NCI-H2029 treated with DMSO at 0.1 percent for 48 hours (cell line): ENCODE measurements at regions not wholly inside any gene's neighbourhood (a gene's known extent, or its start where the extent isn't known, plus 50 kb on each side); places are given as distances from the start of the nearest gene placed in this dataset.
A peak's percentile ranks its signal among the peaks of the same experiment; 100 is the strongest.
"Not testable (repeated sequence)": the region's sequence is repeated elsewhere in the genome, so short reads cannot be mapped to it uniquely, and the experiment has no call there.

Experiments used
- DNase-seq: peaks from one replicate; lab custom pipeline; 2025; lab: John Stamatoyannopoulos, UW

DNA sequence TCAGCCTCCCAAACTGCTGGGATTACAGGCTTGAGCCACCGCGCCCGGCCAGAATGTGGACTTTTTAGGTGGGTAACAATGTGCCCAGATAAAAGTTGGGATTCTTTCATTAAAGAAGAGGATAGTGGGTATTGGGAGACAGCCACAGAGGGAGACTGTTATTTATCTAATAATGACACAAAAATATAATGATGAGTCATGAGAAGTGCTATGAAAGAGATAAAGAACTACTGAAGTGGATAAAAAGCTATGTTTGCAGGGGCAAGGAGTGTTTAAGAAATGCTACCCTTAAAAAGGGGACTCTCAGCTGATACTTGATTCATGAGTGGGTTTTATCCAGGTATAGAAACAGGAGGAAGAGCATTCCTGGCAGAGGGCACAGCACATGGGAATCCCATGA, 143.6 kb upstream of the ERCC6L2 start:
- no peak for DNase-seq

DNA sequence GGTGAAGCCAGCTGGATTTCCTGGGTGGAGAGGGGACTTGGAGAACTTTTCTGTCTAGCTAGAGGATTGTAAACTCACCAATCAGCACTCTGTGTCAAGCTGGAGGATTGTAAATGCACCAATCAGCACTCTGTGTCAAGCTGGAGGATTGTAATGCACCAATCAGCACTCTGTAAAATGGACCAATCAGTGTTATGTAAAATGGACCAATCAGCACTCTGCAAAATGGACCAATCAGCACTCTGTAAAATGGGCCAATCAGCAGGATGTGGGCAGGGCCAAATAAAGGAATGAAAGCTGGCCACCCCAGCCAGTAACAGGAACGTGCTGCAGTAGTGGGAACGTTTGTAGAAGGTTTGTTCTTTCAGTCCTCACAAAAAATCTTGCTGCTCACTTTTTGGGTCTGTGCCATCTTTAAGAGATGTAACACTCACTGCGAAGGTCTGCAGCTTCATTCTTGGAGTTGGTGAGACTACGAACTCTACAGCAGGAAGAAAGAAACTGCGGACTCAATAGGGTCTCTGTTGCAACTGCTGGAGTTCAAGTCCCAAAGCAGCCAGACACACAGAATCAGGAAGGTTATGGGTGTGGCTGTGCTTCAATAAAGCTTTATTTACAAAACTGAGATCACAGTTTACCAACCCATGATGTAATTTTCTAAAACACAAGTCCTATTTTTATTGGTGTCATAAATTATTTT, 145.7 kb upstream of the ERCC6L2 start:
- no peak for DNase-seq

DNA sequence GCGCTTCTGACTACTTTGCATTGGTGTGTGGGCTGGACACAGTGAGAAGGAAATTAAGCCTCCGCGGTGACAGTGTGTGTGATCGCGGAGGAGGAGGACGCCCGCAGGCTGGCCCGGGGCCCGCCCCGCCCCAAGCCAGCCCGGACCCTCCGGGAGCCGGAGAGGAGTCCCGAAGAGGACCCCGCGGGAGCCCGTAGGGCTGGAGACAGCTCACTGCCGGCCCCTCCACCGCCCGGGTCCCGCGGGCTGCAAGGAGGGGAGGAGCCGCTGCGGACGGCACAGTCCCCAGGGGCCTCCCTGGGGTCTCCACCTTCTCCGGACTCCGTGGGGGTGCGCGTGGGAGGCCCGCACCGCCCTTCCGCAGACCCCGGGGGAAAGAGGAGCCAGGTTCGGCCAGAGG, 146.4 kb upstream of the ERCC6L2 start:
- no peak for DNase-seq

DNA sequence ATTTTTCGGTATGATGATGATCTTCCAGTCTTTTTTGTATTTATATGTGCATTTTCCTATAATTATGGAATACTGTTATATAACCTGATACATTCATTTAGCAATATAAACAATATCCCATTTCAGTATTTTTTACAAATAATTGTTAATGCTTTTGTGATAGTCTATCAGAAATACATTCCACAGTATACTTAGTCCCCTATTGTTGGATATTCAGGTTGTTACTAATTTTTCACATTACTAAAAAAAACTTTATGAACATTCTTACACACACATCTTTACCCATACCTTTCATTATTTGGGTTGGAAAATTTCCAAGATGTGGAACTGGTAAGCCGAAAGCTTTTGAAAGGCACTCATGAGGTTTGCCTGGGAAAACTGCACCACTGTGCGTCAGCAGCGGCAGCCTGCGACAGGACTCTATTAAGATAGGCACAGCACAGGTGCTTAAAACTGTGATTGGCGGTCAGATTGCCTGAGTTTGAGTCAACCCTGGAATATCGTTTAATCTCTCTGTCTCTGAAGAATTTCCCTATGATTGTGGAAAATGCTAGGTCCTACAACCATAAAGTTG, 147.5 kb upstream of the ERCC6L2 start:
- DNase-seq: no peak

DNA sequence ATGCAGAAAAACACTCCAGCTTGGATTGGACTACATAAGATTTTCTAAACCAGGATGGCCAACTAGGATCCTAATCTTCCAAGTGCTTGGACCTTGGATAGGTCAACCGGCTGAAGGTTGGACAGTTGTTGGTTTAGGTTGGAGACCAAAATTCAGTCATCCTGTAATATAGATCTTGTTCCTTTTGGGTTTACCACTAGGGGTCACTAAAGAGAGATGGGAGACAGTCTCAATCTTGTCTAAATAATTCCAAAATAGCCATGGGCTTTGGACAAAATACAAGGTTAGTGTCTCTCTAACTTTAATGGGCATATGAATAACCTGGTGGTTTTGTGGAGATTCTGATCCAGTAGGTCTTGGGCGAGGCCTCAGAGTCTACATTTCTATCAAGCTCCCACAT, 148.7 kb upstream of the ERCC6L2 start:
- DNase-seq: peak; percentile 42

DNA sequence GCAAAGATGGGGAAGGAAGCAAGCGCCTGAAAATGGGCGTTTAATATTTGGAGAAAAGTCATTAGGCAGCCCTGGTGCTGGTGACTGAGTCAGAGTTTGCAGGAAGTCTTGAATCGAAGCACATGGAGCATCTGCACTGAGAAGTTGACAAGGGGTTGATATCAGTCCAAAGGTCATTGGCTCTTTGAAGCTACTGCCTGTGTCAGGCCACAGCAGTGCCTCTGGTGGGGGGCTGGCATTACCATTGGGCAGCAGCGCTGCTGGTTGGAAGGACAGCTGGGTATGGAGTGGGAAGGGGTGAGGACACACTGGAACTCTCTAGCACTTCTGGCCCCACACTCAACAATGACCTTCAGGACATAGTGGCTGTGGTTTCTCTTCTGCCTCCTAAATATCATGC, 150.4 kb upstream of the ERCC6L2 start:
- no peak for DNase-seq

DNA sequence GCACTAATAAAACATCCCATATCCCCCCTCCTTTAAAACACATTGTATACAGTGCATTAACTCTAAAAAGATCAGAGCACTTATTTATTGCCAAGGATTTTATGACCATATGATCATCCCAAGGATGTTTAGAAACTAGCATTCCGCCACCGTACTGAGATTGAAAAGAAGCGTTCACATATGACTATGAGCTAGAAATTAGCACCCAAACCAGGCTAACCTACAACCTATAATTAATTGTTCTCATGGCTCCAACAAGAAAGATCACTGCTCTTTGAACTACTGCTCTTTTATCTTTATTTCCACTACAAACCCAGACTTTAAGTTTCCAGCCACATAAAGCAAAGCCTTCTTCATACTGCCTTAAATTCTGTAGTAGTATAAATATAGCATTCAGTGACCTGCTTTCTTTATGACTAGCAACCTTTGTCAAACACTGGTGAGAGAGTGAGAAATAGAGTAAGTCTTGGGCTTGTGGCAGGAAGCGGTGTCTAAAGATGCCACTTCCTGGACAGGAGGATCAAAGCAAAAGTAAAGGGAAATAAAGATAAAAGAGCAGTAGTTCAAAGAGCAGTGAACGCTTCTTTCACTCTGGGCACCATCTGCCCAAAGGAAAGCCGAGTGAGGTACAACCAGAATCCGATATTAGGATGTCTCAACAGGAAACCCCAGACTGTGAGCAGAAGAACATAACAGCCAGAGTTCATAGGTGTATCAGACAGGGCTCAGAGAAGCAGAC, 151.1 kb upstream of the ERCC6L2 start:
- DNase-seq: no peak

DNA sequence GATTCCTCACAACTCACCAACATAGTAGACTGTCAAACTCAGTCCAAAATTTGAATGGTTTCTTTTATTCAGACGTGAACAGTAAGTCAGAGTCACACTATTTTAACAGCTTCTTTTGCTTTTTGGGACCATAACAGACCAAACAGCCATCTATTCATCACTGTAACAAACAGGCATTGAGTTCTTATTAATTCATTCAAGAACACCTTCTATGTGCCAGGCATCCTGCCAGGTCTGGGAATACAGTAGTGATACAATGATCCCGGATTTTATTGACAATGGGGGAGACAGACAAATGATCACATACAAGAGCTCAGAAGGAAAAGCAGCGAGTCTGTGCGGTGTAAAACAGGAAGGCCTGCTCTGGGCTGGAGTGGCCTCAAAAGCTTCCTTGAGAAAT, 153.3 kb upstream of the ERCC6L2 start:
- DNase-seq: peak; percentile 26

DNA sequence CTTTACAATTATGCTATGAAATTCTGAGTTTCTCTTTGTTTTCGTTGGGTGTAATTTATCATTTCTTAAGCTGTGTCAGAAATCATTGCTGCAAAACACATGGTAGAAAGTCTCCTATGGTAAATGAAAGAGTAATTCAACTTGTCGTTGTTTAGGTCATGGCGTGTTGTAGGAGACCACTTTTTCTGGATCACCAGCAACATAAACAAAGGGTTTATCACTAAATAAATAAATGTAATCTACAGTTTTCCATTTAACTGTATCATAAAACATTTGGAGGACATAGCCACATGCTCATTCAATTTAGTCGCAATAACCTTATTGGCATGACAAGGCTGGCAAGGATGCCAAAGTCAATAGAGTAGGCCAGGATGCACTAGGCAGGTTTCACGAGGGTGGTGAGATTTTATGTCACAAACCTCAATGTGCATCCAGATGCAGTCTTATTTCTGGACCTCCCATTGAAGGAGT, 154.4 kb upstream of the ERCC6L2 start:
- DNase-seq: no peak

DNA sequence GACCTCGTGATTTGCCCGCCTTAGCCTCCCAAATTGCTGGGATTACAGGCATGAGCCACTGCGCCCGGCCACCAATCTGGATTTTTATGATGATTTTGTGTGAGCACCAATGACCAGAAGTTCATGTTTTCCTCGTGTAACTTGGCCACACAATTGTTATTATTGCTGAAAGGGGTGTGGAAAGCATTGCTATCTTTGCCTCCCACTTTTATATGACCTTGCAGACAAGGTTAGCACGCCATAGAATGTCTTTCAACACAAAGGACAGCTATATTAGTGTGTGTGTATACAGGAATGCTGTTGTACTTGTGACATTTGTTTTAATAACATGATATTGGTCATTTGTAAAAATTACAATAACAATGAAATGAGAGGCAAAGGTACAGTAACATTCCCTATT, 155.0 kb upstream of the ERCC6L2 start:
- DNase-seq: no peak

DNA sequence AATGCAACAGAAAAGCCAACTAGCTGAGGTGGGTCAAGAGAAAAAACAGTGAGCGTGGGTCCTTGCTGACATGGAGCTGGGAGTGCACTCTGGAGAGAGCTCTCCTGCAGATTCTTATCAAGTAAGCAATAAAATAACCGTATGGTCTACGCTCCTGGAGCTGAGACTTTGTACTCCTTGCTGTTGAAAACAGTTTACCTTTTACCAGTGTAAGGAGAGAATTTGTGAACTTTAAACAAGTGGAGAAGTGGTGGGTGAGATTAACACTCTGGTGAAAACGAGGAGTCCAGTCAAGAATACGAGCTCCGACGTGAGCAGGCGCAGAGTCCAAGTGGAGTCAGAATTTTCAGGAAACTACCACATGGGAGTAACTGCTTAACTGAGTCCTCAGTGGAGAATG, 156.1 kb upstream of the ERCC6L2 start:
- no peak for DNase-seq

DNA sequence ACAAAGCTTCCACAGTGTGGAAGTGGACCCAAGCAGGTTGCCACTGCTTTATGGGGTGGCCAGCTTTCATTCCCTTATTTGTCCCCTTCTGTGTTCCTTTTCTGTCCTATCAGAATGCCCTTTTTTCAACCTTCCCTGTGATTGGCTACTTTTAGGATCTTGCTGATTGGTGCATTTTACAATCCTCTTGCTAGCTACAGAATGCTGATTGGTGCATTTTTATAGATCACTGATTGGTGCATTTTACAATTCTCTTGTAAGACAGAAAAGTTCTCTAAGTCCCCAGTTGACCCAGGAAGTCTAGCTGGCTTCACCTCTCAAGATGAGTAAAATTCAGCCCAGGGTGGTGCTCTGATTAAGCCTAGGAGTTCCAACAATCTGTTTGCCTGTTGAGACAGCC, 157.2 kb upstream of the ERCC6L2 start:
- DNase-seq: no peak

DNA sequence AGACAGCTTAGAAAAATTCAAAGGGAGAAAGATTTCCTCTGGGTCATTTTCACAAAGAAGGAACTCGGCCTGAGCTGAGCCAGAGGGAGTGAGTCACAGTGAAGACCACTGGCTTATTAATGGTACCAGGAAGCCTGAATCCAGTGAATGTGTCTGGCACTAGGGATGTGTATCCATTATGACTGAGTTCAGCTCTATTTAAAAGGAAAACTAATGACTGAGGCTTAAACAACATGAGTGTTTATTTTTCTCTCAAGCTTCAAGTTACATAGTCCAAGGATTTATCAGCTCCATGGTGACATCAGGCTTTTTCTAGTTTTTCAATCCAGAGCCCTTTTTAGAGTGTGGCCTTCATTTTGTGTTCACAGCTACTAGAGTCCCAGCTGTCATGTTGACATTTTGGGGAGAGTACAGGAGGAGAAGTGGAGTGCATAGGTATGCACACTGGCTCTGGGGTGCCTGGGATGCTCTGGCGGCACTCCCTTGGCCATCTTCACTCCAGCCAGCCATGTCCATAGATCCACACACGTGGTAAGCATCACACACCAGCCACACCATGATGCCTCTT, 159.5 kb upstream of the ERCC6L2 start:
- DNase-seq: peak; percentile 78

DNA sequence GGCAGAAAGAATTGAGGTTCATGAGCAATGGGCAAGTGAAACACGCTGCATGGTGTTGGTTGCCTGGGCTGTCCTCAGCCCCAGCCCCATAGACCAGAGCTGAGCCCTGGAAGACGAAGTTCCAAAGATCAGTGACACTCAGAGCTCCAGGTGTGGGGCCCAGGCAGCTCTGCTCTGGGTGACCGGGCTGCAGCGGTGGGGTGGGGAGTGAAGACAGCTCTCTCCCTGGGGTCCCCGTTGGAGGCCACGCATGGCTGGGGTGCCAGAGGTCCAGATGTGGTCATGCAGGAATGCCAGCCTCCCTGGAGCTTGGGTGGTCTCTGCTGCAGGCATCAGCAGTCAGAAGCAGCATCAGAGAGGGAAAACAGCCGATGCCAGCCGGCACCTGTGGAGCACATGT, 165.0 kb upstream of the ERCC6L2 start:
- DNase-seq: no peak

DNA sequence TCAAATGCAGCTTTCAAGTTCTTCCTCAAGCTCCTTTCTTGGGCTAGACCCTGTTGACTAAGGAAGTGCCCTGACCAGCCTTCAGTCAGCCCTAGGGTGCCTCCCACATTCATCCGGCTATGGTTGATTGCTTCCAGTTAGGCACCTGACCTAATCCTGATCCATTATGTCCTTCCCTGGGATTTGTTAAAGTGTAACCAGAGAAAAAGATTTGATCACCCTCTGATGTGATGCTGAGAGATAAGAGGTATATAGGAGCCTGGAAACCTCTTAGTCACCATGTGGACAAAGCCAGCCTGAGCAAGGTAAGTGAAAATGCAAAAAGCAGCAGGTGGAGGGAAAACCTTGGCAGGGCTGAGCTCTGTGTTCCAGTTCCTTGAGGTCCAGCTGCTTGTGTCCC, 178.8 kb upstream of the ERCC6L2 start:
- no peak for DNase-seq

DNA sequence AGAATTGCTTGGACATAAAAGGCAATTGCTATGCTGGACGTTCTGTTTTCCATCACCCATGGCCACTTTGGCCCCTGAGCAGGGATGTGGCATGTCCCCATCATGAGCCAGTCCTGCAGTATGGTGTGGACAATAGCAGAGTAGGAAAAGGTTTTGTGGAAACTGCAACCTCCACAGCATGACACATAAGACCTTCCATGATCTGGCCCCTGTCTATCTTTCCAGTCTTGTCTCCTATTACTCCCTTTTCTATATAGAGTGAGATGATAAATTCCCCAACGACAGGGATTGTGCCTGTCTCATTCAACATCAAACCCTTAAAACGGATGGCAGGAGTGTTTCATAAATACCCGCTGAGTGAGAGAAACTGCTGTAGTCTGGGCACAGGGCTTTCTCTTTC, 174.7 kb upstream of the PTCH1 start:
- no peak for DNase-seq

DNA sequence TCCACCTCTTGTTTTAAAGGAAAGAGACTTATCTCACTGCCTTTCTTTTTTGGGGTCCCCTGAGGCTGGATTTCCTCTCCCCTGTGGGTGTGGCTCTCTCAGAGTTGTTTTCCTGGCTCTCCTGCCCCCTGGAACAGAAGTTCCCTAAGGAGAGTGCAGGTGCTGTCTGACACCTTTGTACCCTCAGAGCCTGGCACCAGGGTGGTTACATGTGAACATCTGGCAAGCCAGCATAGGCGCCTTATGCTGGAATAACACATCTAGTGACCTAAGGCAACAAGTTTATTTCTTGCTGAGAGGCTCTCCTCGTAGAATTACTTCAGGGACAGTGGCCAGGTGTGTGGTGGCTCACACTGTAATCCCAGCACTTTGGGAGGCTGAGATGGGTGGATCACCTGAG, 172.9 kb upstream of the PTCH1 start:
- no peak for DNase-seq

DNA sequence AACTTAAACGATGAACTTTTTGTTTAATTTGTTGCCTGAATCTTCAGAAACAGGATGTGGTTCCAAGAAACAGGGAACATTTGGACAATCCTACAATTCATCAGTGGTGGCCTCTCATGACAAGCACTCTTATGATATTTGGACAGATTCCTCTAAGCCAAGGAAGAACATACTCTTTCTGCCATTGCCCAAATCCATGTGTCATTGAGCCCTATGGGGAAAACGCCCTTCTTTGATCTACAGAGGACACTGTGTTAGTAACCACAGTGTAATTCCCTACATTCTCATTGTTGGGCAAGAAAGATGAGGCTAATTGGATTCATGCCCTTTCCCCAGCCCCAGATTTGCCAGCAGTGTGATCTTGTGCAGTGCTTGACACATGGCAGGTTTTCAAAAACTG, 167.7 kb upstream of the PTCH1 start:
- no peak for DNase-seq

DNA sequence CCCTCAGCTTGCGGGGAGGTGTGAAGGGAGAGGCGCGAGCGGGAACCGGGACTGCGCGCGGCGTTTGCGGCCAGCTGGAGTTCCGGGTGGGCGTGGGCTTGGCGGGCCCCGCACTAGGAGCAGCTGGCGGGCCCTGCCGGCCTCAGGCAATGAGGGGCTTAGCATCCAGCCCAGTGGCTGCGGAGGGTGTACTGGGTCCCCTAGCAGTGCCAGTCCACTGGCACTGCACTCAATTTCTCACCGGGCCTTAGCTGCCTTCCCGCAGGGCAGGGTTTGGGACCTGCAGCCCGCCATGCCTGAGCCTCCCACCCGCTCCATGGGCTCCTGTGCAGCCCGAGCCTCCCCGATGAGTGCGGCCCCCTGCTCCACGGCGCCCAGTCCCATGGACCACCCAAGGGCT, 163.5 kb upstream of the PTCH1 start:
- DNase-seq: not testable (repeated sequence)

DNA sequence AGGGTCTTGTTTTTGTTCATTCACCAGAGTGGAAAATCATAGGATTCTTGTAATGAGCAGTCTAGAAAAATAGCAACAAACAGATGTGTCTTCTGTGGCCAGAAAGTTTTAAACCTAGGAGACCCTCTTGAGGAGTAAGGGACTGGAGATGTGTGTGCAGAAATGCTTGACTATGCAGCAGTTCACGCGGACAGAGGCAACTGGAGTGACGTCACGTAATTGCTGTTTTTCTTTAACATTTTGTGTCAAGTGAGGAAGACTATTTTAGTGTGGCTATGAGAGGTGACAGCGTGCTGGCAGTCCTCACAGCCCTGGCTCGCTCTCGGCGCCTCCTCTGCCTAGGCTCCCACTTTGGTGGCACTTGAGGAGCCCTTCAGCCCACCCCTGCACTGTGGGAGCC, 163.1 kb upstream of the PTCH1 start:
- DNase-seq: no peak

DNA sequence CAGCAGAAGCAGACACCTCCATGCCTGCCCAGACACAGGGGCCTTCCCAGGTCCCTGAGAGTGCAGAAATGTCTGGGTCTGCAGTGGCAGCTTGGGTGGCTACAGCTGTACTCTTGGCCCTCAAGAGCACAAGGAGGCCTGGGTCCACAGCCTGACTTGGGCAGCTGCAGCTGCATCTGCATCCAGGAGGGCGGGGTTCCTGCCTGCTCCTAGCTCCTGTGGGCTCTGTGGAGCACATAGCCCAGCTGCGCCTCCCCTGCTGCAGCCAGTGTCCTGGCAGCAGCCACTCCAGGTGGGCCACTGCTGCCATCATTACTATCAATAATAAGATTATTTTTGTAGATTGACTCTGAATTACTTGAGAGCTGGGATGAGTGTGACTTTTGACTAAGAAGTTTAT, 162.0 kb upstream of the PTCH1 start:
- no peak for DNase-seq

DNA sequence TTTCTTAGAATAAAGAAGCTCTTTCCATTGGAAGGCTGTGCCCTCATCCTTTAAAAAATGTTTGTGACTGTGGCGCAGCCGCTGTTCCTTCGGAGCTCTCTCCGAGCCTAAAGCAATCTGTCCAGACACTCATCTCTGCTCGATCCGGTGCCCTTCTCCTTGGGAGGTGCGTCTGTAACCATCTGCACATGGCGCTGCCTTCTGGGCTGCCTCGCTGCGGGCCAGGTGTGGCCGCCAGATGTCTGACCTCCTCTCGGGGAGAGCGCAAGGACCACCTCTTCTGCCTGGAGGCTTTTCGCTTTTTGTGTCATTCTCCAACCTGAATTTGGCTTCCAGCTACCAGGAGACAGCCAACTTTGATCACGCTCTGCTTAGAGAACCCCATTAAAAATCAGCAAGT, 153.4 kb upstream of the PTCH1 start:
- DNase-seq: no peak

DNA sequence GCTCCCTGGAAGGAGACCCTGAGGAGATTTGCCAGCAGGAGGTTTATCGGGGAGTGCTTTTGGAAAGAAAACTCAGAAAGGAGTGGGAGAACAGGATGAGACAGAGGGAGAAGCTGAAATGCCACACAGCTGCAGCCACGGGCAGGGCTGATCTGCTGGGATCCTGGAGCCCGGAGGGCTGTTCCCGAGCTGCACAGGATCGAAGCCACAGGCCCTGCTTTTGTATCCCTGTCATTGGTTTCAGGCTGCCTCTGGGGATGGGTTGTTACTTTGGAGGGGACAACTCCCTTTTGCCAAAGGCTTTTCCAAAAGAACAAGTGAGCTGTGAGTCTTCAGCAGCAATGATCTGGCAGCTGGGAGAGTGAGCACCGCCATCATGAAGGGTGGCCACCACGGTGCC, 152.5 kb upstream of the PTCH1 start:
- DNase-seq: no peak
